CD4-positive, alpha-beta T cell treated with Interferon gamma for 1 hour (primary cell): ENCODE measurements at regions not wholly inside any gene's neighbourhood (a gene's known extent, or its start where the extent isn't known, plus 50 kb on each side); places are given as distances from the start of the nearest gene placed in this dataset.
"Not testable (repeated sequence)": the region's sequence is repeated elsewhere in the genome, so short reads cannot be mapped to it uniquely, and the experiment has no call there.

Experiments
- DNase-seq: peaks from one replicate; pipeline ENCODE4 v3.0.0-alpha.2; 2020

- no peak for DNase-seq
Observed at GRCh38 chr2:89834306-89834705, 1142.8 kb downstream of the RPIA start.

GRCh38 chr2:89836326-89836725 lies 1144.9 kb downstream of the RPIA start:
- not testable (repeated sequence) for DNase-seq

- DNase-seq, result no peak
Observed at GRCh38 chr2:89837962-89838625, 1146.6 kb downstream of the RPIA start.

GRCh38 chr2:89840175-89840574 lies 1148.7 kb downstream of the RPIA start:
- DNase-seq, result not testable (repeated sequence)

- not testable (repeated sequence) for DNase-seq
Observed at GRCh38 chr2:89840781-89841475, 1149.5 kb downstream of the RPIA start.

- peak; percentile 25 for DNase-seq
Observed at GRCh38 chr2:89841476-89841840, 1150.0 kb downstream of the RPIA start.

GRCh38 chr2:89842180-89842908 lies 1150.9 kb downstream of the RPIA start:
- DNase-seq, result no peak

GRCh38 chr2:89844221-89844943 lies 1152.9 kb downstream of the RPIA start:
- no peak for DNase-seq

GRCh38 chr2:89845532-89845931 lies 1154.1 kb downstream of the RPIA start:
- no peak for DNase-seq

GRCh38 chr2:89848114-89848513 lies 1156.6 kb downstream of the RPIA start:
- DNase-seq, result no peak

GRCh38 chr2:89848763-89849368 lies 1157.4 kb downstream of the RPIA start:
- DNase-seq, result no peak

- no peak for DNase-seq
Observed at GRCh38 chr2:89849731-89850130, 1158.3 kb downstream of the RPIA start.

- DNase-seq, result no peak
Observed at GRCh38 chr2:89850481-89850880, 1159.0 kb downstream of the RPIA start.

GRCh38 chr2:89850881-89851582 lies 1159.6 kb downstream of the RPIA start:
- DNase-seq, result no peak

GRCh38 chr2:89851583-89851905 lies 1160.1 kb downstream of the RPIA start:
- no peak for DNase-seq

GRCh38 chr2:89853427-89853826 lies 1162.0 kb downstream of the RPIA start:
- DNase-seq, result not testable (repeated sequence)

GRCh38 chr2:89855752-89856151 lies 1164.3 kb downstream of the RPIA start:
- not testable (repeated sequence) for DNase-seq

GRCh38 chr2:89856305-89856704 lies 1164.8 kb downstream of the RPIA start:
- not testable (repeated sequence) for DNase-seq

- not testable (repeated sequence) for DNase-seq
Observed at GRCh38 chr2:89862164-89862563, 1170.7 kb downstream of the RPIA start.

GRCh38 chr2:89863209-89863608 lies 1171.7 kb downstream of the RPIA start:
- not testable (repeated sequence) for DNase-seq

- not testable (repeated sequence) for DNase-seq
Observed at GRCh38 chr2:89874810-89875595, 1183.5 kb downstream of the RPIA start.
